Kidney capillary endothelial cell (primary cell): ENCODE measurements at regions not wholly inside any gene's neighbourhood (a gene's known extent, or its start where the extent isn't known, plus 50 kb on each side); places are given as distances from the start of the nearest gene placed in this dataset.
"Not testable (repeated sequence)": the region's sequence is repeated elsewhere in the genome, so short reads cannot be mapped to it uniquely, and the experiment has no call there.

Experiments
- DNase-seq: peaks from one replicate; pipeline ENCODE4 v3.0.0-alpha.2; 2018; ENCODE audit warnings: low spot score

- not testable (repeated sequence) for DNase-seq
Measured at GRCh38 chr1:209173796-209174195, 409.7 kb upstream of the CAMK1G start.

- no peak for DNase-seq
Measured at GRCh38 chr1:209176866-209177430, 406.6 kb upstream of the CAMK1G start.

- no peak for DNase-seq
Measured at GRCh38 chr1:209183195-209183594, 400.3 kb upstream of the CAMK1G start.

- DNase-seq: no peak
Measured at GRCh38 chr1:209187589-209187988, 395.9 kb upstream of the CAMK1G start.

GRCh38 chr1:209190591-209191261 is 392.8 kb upstream of the CAMK1G start:
- DNase-seq: peak; percentile 64

GRCh38 chr1:209191262-209191634 is 392.3 kb upstream of the CAMK1G start:
- no peak for DNase-seq

GRCh38 chr1:209196140-209196539 is 387.4 kb upstream of the CAMK1G start:
- DNase-seq: no peak

GRCh38 chr1:209198961-209199750 is 384.4 kb upstream of the CAMK1G start:
- no peak for DNase-seq

- no peak for DNase-seq
Measured at GRCh38 chr1:209199822-209200221, 383.7 kb upstream of the CAMK1G start.

GRCh38 chr1:209202321-209202720 is 381.2 kb upstream of the CAMK1G start:
- not testable (repeated sequence) for DNase-seq

- DNase-seq: peak; percentile 38
Measured at GRCh38 chr1:209202830-209203532, 380.5 kb upstream of the CAMK1G start.

- DNase-seq: no peak
Measured at GRCh38 chr1:209203533-209203895, 380.0 kb upstream of the CAMK1G start.

GRCh38 chr1:209205039-209205438 is 378.5 kb upstream of the CAMK1G start:
- no peak for DNase-seq

- DNase-seq: peak; percentile 20
Measured at GRCh38 chr1:209207126-209207700, 376.3 kb upstream of the CAMK1G start.

GRCh38 chr1:209207701-209208286 is 375.7 kb upstream of the CAMK1G start:
- DNase-seq: peak; percentile 77

GRCh38 chr1:209208648-209209047 is 374.9 kb upstream of the CAMK1G start:
- DNase-seq: peak; percentile 4

GRCh38 chr1:209213989-209214388 is 369.5 kb upstream of the CAMK1G start:
- DNase-seq: no peak

- DNase-seq: no peak
Measured at GRCh38 chr1:209215826-209216225, 367.7 kb upstream of the CAMK1G start.

- DNase-seq: no peak
Measured at GRCh38 chr1:209218113-209218512, 365.4 kb upstream of the CAMK1G start.

GRCh38 chr1:209218981-209219380 is 364.5 kb upstream of the CAMK1G start:
- no peak for DNase-seq

GRCh38 chr1:209219791-209220524 is 363.6 kb upstream of the CAMK1G start:
- DNase-seq: no peak
